Uterus (tissue), 2 donors: ENCODE measurements at regions not wholly inside any gene's neighbourhood (a gene's known extent, or its start where the extent isn't known, plus 50 kb on each side); places are given as distances from the start of the nearest gene placed in this dataset.

ENCODE experiments used
- CTCF ChIP-seq, 4 experiments: fragments of 200-600 bp in 2 of 4; fragments of 450-650 bp in 2 of 4; sonication (generic) in 2 of 4; IDR thresholded peaks; one replicate each; pipeline ENCODE4 v1.5.1; 2016 to 2019; ENCODE audit warnings: antibody characterized with exemption in 4 of 4, mild to moderate bottlenecking in 2 of 4, moderate library complexity in 1 of 4
- POLR2A ChIP-seq, 2 donors: fragments of 450-650 bp; IDR thresholded peaks; one replicate each; pipeline ENCODE4 v1.6.1; 2016; ENCODE audit warnings: antibody characterized with exemption in 2 of 2, mild to moderate bottlenecking in 1 of 2, moderate library complexity in 1 of 2

DNA sequence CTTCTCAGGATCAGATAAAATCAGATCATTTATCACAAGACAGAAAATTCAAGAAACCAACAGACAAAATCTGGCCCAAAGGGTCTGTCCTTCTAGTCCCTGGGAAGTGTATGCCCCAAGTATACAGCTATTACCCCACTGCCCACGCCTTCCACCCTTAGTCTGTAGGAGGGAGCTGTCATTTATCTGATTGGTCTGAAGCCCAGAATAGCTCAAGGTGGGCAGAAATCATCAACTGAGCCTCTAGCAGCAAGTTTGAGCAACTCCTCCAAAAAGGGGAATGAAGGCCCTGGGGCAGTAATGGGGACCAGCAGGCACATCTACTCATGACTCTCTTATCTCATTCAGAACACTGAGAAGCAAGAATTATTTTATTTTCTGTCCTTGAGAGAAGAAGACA lies 126.9 kb downstream of the MATN1 start:
- TF ChIP-seq CTCF (IDR thresholded peaks at IDR 0.05), result no peak
- no peak for TF ChIP-seq POLR2A (IDR thresholded peaks at IDR 0.05)
